ENCODE measurements at regions not wholly inside any gene's neighbourhood (a gene's known extent, or its start where the extent isn't known, plus 50 kb on each side); places are given as distances from the start of the nearest gene placed in this dataset.
A peak's percentile ranks its signal among the peaks of the same experiment; 100 is the strongest.

DNA sequence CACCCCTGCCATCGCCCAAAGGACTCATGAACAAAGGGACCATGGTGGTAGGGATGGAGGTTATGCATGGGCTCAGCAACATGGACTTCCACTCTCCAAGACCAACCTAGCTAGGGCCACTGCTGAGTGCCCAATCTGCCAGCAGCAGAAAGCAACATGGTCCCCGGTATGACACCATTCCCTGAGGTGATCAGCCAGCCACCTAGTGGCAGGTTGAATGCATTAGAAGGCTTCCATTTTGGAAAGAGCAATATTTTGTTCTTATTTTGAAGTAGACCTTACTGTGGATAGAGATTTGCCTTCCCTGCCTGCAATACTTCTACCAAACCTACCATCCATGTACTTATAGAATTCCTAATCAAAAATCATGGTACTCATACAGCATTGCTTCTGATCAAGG lies 99.8 kb downstream of the METTL4 start:
- TF ChIP-seq, protein P1, sequence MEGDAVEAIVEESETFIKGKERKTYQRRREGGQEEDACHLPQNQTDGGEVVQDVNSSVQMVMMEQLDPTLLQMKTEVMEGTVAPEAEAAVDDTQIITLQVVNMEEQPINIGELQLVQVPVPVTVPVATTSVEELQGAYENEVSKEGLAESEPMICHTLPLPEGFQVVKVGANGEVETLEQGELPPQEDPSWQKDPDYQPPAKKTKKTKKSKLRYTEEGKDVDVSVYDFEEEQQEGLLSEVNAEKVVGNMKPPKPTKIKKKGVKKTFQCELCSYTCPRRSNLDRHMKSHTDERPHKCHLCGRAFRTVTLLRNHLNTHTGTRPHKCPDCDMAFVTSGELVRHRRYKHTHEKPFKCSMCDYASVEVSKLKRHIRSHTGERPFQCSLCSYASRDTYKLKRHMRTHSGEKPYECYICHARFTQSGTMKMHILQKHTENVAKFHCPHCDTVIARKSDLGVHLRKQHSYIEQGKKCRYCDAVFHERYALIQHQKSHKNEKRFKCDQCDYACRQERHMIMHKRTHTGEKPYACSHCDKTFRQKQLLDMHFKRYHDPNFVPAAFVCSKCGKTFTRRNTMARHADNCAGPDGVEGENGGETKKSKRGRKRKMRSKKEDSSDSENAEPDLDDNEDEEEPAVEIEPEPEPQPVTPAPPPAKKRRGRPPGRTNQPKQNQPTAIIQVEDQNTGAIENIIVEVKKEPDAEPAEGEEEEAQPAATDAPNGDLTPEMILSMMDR (IDR thresholded peaks at IDR 0.05): peak; percentile 17; the same call in 1 of the 2 replicates

- TF ChIP-seq, protein P1 (IDR thresholded peaks at IDR 0.05): no peak
These were observed 92.6 kb downstream of the METTL4 start for GRCh38 chr18:2478662-2479061.

DNA sequence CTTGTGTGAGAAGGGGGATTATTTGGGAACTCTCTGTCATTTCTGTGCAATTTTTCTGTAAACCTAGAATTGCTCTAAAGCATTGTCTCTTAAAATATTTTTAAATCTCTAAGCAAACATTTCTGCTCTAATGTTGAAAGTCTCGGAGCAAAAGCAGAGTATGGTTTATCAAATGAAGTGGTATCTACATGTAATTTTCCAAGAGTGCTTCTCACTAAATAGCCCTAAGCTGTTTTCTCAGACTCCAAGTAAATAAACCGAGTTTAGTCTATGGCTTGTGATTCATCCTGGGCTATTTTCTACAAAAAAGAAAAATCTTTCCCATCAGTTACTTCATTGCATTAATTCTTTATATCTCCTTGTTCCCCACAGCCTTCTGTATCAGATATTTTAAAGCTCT lies 90.8 kb downstream of the METTL4 start:
- TF ChIP-seq, protein P1 (IDR thresholded peaks at IDR 0.05): no peak

- TF ChIP-seq, protein P1 (IDR thresholded peaks at IDR 0.05): no peak
These were observed 88.4 kb downstream of the METTL4 start for GRCh38 chr18:2482706-2483475.

- TF ChIP-seq, protein P1 (IDR thresholded peaks at IDR 0.05): no peak
These were observed 85.3 kb downstream of the METTL4 start for GRCh38 chr18:2485983-2486382.

DNA sequence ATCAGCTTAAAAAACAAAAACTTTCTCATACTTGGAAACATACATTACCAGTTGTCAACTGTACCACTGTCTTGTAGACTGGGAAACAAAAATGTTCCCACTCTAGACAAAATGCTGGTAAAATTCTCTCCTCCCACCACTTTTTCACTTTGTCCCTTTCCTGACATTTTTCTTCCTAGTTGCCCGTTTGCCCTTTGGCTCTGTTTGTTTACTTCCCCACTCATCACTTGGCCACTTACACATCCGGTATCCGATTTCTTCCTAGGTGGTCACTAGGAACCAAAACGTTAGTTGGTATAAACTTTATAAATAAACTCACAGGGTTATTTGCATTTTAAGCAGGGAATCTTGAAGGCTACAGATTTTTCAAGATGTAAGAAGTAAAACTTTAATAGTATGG lies 84.9 kb downstream of the METTL4 start:
- TF ChIP-seq, protein P1 (IDR thresholded peaks at IDR 0.05): no peak

Data from LNCAP (cell line).